H1 (cell line): ENCODE measurements at regions not wholly inside any gene's neighbourhood (a gene's known extent, or its start where the extent isn't known, plus 50 kb on each side); places are given as distances from the start of the nearest gene placed in this dataset.

Experiments used
- CTCF ChIA-PET: fragments of 300-600 bp; sonication (Branson Sonifier 250); formaldehyde crosslinking; loops from one replicate; lab custom pipeline; 2021; ENCODE audit not compliant: partially characterized antibody; lab: Charles Lee
- POLR2A ChIA-PET: fragments of 300-600 bp; sonication (Branson Sonifier 250); formaldehyde crosslinking; loops from one replicate; lab custom pipeline; 2021; ENCODE audit warnings: inconsistent platforms; ENCODE audit not compliant: partially characterized antibody; lab: Charles Lee
- DNase-seq, 2 experiments: peaks; one replicate each; pipeline versions ENCODE4 v3.0.0 to v3.0.0-alpha.2; 2010 to 2022; ENCODE audit warnings: low spot score in 2 of 2, low read depth in 1 of 2, mixed read lengths in 1 of 2
- FAIRE-seq: peaks from 2 replicates; lab custom pipeline; 2011; peaks lifted over from hg19 to GRCh38; lab: Jason Lieb, UNC
- H2AFZ ChIP-seq: 2 replicates; pipeline ENCODE4 v1.8.1; 2012; ENCODE audit warnings: low read length, inconsistent platforms
- H2AK5ac ChIP-seq: 2 replicates; pipeline ENCODE4 v1.6.1; 2013; ENCODE audit warnings: low read depth, low read length
- H2BK120ac ChIP-seq: replicated peaks from 2 replicates; pipeline ENCODE3; 2013; ENCODE audit warnings: low read depth, low read length, inconsistent platforms
- H2BK12ac ChIP-seq: 2 replicates; pipeline ENCODE4 v1.6.1; 2013; ENCODE audit warnings: low read depth, low read length
- H2BK15ac ChIP-seq: 2 replicates; pipeline ENCODE4 v1.6.1; 2013; ENCODE audit warnings: low read length
- H2BK20ac ChIP-seq: 2 replicates; pipeline ENCODE4 v1.6.1; 2013; ENCODE audit warnings: low read length
- H2BK5ac ChIP-seq: 2 replicates; pipeline ENCODE4 v1.6.1; 2013; ENCODE audit warnings: low read depth, low read length
- H3K14ac ChIP-seq: 2 replicates; pipeline ENCODE4 v1.6.1; 2013; ENCODE audit warnings: inconsistent platforms; ENCODE audit not compliant: insufficient read length
- H3K18ac ChIP-seq: 2 replicates; pipeline ENCODE4 v1.6.1; 2013; ENCODE audit warnings: low read length; ENCODE audit errors: extremely low read depth
- H3K23ac ChIP-seq: 2 replicates; pipeline ENCODE4 v1.6.1; 2013; ENCODE audit warnings: inconsistent platforms; ENCODE audit not compliant: insufficient read length
- H3K23me2 ChIP-seq: 2 replicates; pipeline ENCODE4 v1.6.1; 2013; ENCODE audit warnings: low read depth, low read length
- H3K27ac ChIP-seq: 2 replicates; pipeline ENCODE4 v1.6.1; 2011; ENCODE audit warnings: low read depth, low read length, inconsistent platforms
- H3K27me3 ChIP-seq, 4 experiments: replicated peaks in 1 of 4; 1 replicate in 1 of 4; 2 replicates in 3 of 4; pipeline versions ENCODE4 v1.6.1 to v1.8.1; 2011 to 2013; ENCODE audit warnings: low read length in 3 of 4, mild to moderate bottlenecking in 3 of 4, inconsistent platforms in 2 of 4, mixed read lengths in 2 of 4, moderate library complexity in 1 of 4; ENCODE audit not compliant: control insufficient read depth in 3 of 4, insufficient read depth in 3 of 4; ENCODE audit errors: extremely low read depth in 1 of 4
- H3K36me3 ChIP-seq, 4 experiments: 2 replicates each; pipeline versions ENCODE4 v1.6.1 to v1.8.1; 2011 to 2013; ENCODE audit warnings: mild to moderate bottlenecking in 4 of 4, low read length in 3 of 4, moderate library complexity in 2 of 4, control low read depth in 1 of 4, inconsistent platforms in 1 of 4; ENCODE audit not compliant: insufficient read depth in 4 of 4, control insufficient read depth in 2 of 4
- H3K4ac ChIP-seq: replicated peaks from 2 replicates; pipeline ENCODE3; 2013; ENCODE audit warnings: low read length, low read depth, mixed read lengths, inconsistent platforms; ENCODE audit not compliant: insufficient read length
- H3K4me1 ChIP-seq, 4 experiments: replicated peaks in 1 of 4; 1 replicate in 1 of 4; 2 replicates in 3 of 4; pipeline versions ENCODE4 v1.6.1 to v1.8.1; 2011 to 2013; ENCODE audit warnings: low read length in 3 of 4, inconsistent platforms in 2 of 4, mixed read lengths in 1 of 4; ENCODE audit not compliant: insufficient read depth in 4 of 4, control insufficient read depth in 3 of 4
- H3K4me2 ChIP-seq, 2 experiments: 2 replicates each; pipeline versions ENCODE4 v1.6.1 to v1.8.1; 2011 to 2013; ENCODE audit warnings: low read depth in 2 of 2, low read length in 2 of 2, control low read depth in 1 of 2, inconsistent platforms in 1 of 2, mild to moderate bottlenecking in 1 of 2; ENCODE audit not compliant: insufficient read depth in 1 of 2
- H3K4me3 ChIP-seq, 4 experiments: fragments of 200-600, 300-600 bp in 1 of 4; sonication (generic), shearing (Covaris generic), sonication (Bioruptor Twin) in 1 of 4; 2 replicates each; pipeline versions ENCODE4 v1.5.1 to v1.8.1; 2011 to 2016; ENCODE audit warnings: low read length in 4 of 4, low read depth in 3 of 4, control low read depth in 2 of 4, inconsistent platforms in 2 of 4, mild to moderate bottlenecking in 2 of 4, mixed read lengths in 1 of 4, moderate library complexity in 1 of 4; ENCODE audit not compliant: insufficient read depth in 2 of 4; ENCODE audit errors: extremely low read depth in 1 of 4
- H3K56ac ChIP-seq: replicated peaks from 2 replicates; pipeline ENCODE3; 2013; ENCODE audit warnings: low read depth, mild to moderate bottlenecking, mixed read lengths, low read length, inconsistent platforms; ENCODE audit not compliant: insufficient read length
- H3K79me1 ChIP-seq: 2 replicates; pipeline ENCODE4 v1.6.1; 2013; ENCODE audit warnings: low read depth, low read length, control low read depth
- H3K79me2 ChIP-seq, 2 experiments: 2 replicates each; pipeline versions ENCODE4 v1.6.1 to v1.8.1; 2012 to 2013; ENCODE audit warnings: low read length in 2 of 2, mild to moderate bottlenecking in 2 of 2, inconsistent platforms in 1 of 2; ENCODE audit not compliant: insufficient read depth in 2 of 2, control insufficient read depth in 1 of 2
- H3K9ac ChIP-seq, 4 experiments: replicated peaks in 1 of 4; 1 replicate in 1 of 4; 2 replicates in 3 of 4; pipeline versions ENCODE4 v1.6.1 to v1.8.1; 2011 to 2013; ENCODE audit warnings: low read depth in 3 of 4, low read length in 3 of 4, control low read depth in 2 of 4, mild to moderate bottlenecking in 2 of 4, moderate library complexity in 2 of 4, inconsistent platforms in 1 of 4; ENCODE audit errors: extremely low read depth in 1 of 4
- H3K9me3 ChIP-seq, 2 experiments: 2 replicates each; pipeline versions ENCODE4 v1.6.1 to v1.8.1; 2012 to 2013; ENCODE audit warnings: mild to moderate bottlenecking in 2 of 2, moderate library complexity in 2 of 2, control low read depth in 1 of 2, inconsistent platforms in 1 of 2, low read depth in 1 of 2, low read length in 1 of 2, mixed read lengths in 1 of 2; ENCODE audit not compliant: insufficient read depth in 2 of 2
- H4K20me1 ChIP-seq, 2 experiments: replicated peaks in 1 of 2; 2 replicates each; pipeline versions ENCODE3 to v1.8.1; 2011 to 2013; ENCODE audit warnings: inconsistent platforms in 2 of 2, low read length in 2 of 2, mild to moderate bottlenecking in 1 of 2; ENCODE audit not compliant: insufficient read depth in 2 of 2, control insufficient read depth in 1 of 2
- H4K5ac ChIP-seq: 2 replicates; pipeline ENCODE4 v1.6.1; 2013; ENCODE audit warnings: low read length, low read depth, mixed read lengths, inconsistent platforms; ENCODE audit not compliant: insufficient read length
- H4K8ac ChIP-seq: 2 replicates; pipeline ENCODE4 v1.8.0; 2013; ENCODE audit warnings: mild to moderate bottlenecking, moderate library complexity, low read length, inconsistent platforms; ENCODE audit not compliant: insufficient read depth; ENCODE audit errors: extremely low read depth
- H4K91ac ChIP-seq: replicated peaks from 2 replicates; pipeline ENCODE3; 2013; ENCODE audit warnings: low read length, mixed read lengths, inconsistent platforms; ENCODE audit not compliant: insufficient read length
- ASH2L ChIP-seq: fragments of 200-600, 300-600 bp; sonication (generic); IDR thresholded peaks from one replicate; pipeline ENCODE4 v1.7.1; 2017; ENCODE audit warnings: low read length
- BCL11A ChIP-seq, 2 experiments: IDR thresholded peaks; one replicate each; pipeline ENCODE4 v1.6.1; 2011; ENCODE audit warnings: low read depth in 2 of 2, low read length in 2 of 2, mild to moderate bottlenecking in 2 of 2
- CREB1 ChIP-seq: IDR thresholded peaks from 2 replicates; pipeline ENCODE4 v1.6.1; 2012; ENCODE audit warnings: inconsistent platforms
- E2F6 ChIP-seq: IDR thresholded peaks from 2 replicates; pipeline ENCODE4 v1.6.1; 2012; ENCODE audit warnings: inconsistent platforms
- EZH2 ChIP-seq: fragments of 200-600 bp; sonication (generic); IDR thresholded peaks from 2 replicates; pipeline ENCODE4 v1.7.1; 2012; ENCODE audit warnings: low read depth, mild to moderate bottlenecking, moderate library complexity, low read length, inconsistent platforms; ENCODE audit not compliant: severe bottlenecking
- GTF2F1 ChIP-seq: IDR thresholded peaks from 2 replicates; pipeline ENCODE4 v1.6.1; 2012; ENCODE audit warnings: low read depth, low read length, improper control_type of control experiment, borderline replicate concordance
- KDM1A ChIP-seq: fragments of 200-600, 300-600 bp; sonication (generic); IDR thresholded peaks from 2 replicates; pipeline ENCODE4 v1.7.1; 2016; ENCODE audit warnings: mild to moderate bottlenecking, low read length, borderline replicate concordance
- POLR2AphosphoS5 ChIP-seq: IDR thresholded peaks from 2 replicates; pipeline ENCODE4 v1.6.1; 2011; ENCODE audit warnings: low read depth, low read length
- SAP30 ChIP-seq: fragments of 300-600 bp; sonication (generic); IDR thresholded peaks from 2 replicates; pipeline ENCODE4 v1.7.1; 2012; ENCODE audit warnings: low read length, moderate library complexity, mild to moderate bottlenecking, inconsistent platforms; ENCODE audit not compliant: insufficient read depth, insufficient replicate concordance
- SP2 ChIP-seq: IDR thresholded peaks from 2 replicates; pipeline ENCODE4 v1.6.1; 2012; ENCODE audit warnings: mild to moderate bottlenecking, low read length, inconsistent platforms
- TAF1 ChIP-seq: IDR thresholded peaks from 2 replicates; pipeline ENCODE4 v1.6.1; 2011; ENCODE audit warnings: mild to moderate bottlenecking, low read depth, low read length
- TAF7 ChIP-seq: optimal IDR thresholded peaks from 2 replicates; pipeline ENCODE3; 2011; ENCODE audit warnings: low read depth, mild to moderate bottlenecking, inconsistent platforms, low read length, moderate library complexity, borderline replicate concordance
- TEAD4 ChIP-seq: IDR thresholded peaks from 2 replicates; pipeline ENCODE4 v1.6.1; 2012; ENCODE audit warnings: low read depth, low read length, inconsistent platforms, mixed read lengths
- WGBS, 2 experiments: shearing (Covaris generic) in 1 of 2; methylation state at CpG; one replicate each; pipeline versions ENCODE4 v1.1.6 to v1.1.7; 2013 to 2015; ENCODE audit warnings: low lambda C conversion rate in 2 of 2, mixed read lengths in 2 of 2, inconsistent platforms in 1 of 2, low coverage in 1 of 2, missing lambda C conversion rate in 1 of 2; ENCODE audit not compliant: insufficient replicate concordance in 2 of 2, insufficient coverage in 1 of 2, insufficient read length in 1 of 2; ENCODE audit errors: extremely low coverage in 1 of 2, missing lambda C conversion rate in 1 of 2; 5-methylcytosine and 5-hydroxymethylcytosine counted together

- H2AFZ ChIP-seq: no peak overlapping the region
- no peak overlapping the region for H4K91ac ChIP-seq
- no peaks in the 10 kb centered on the region for H3K27me3 ChIP-seq
- H3K14ac ChIP-seq: no peak overlapping the region
- H3K23me2 ChIP-seq: no peaks in the 10 kb centered on the region
- no peak overlapping the region for H3K56ac ChIP-seq
- ChIA-PET CTCF (interaction anchor here (1.0 kb wide), 1 partner anchor 164 kb away, joined by 3 read pairs; no protein-coding TSS in a partner anchor), POLR2A (interaction anchor here (1.4 kb wide), 1 partner anchor 10 kb away, joined by 3 read pairs; no protein-coding TSS in a partner anchor)
- DNase-seq: no peak
- H3K4me3 ChIP-seq: no peak overlapping the region
- H2BK120ac ChIP-seq: no peak overlapping the region
- H3K36me3 ChIP-seq: no peaks in the 10 kb centered on the region
- H2AK5ac ChIP-seq: no peak overlapping the region
- H3K4me1 ChIP-seq: peaks cover 0 to 11% (median under 1%) of the 10 kb centered on the region in 4 experiments; a peak in 1 of 7 replicates
- no peak overlapping the region for H3K27ac ChIP-seq
- no peak overlapping the region for H2BK20ac ChIP-seq
- no peak overlapping the region for H4K5ac ChIP-seq
- H2BK5ac ChIP-seq: no peak overlapping the region
- H3K9ac ChIP-seq: no peak overlapping the region
- no peak overlapping the region for H4K8ac ChIP-seq
- H3K23ac ChIP-seq: no peak overlapping the region
- no peak overlapping the region for H3K4ac ChIP-seq
- no peaks in the 10 kb centered on the region for H4K20me1 ChIP-seq
- no peaks in the 10 kb centered on the region for H3K79me1 ChIP-seq
- no peak overlapping the region for H2BK15ac ChIP-seq
- H2BK12ac ChIP-seq: no peak overlapping the region
- no peak for FAIRE-seq
- no peaks in the 10 kb centered on the region for H3K79me2 ChIP-seq
- H3K18ac ChIP-seq: no peak overlapping the region
- H3K9me3 ChIP-seq: no peaks in the 10 kb centered on the region
- 51% methylated on average over 3 of the region's 3 CpGs; no CpG with 5 or more reads in 1 of the 2 experiments for WGBS, 2 experiments
- no peak overlapping the region for H3K4me2 ChIP-seq
- TF ChIP-seq EZH2 (no peak), KDM1A (no peak), TEAD4 (no peak), POLR2AphosphoS5 (no peak), TAF7 (no peak), E2F6 (no peak), TAF1 (no peak), CREB1 (no peak), SP2 (no peak), ASH2L (no peak), SAP30 (no peak), BCL11A (IDR thresholded peaks at IDR 0.05; ENCODE audit: low read depth in 2 of 2, low read length in 2 of 2) (no peak), GTF2F1 (no peak)
Observed at GRCh38 chr11:28476049-28476448, 367.9 kb downstream of the METTL15 start.
